ENCODE measurements at regions not wholly inside any gene's neighbourhood (a gene's known extent, or its start where the extent isn't known, plus 50 kb on each side); places are given as distances from the start of the nearest gene placed in this dataset.

DNA sequence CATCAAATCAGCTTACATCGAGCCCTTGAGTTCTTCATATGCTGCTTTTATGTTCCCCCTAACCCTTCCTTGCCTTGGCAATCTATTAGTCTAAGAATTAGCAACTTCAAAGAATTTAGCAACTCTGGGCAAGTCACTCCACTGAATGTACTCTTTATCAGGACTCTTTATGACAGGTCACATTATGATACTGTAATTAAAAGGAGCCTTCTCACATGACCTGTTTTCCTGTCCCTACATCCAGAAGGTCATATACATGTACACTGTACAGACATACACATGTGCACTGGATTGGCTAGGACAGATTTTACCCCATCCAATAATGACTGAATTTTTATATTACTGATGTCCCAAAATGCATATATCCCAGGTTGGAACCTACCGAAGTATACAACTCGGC lies 463.1 kb downstream of the SHQ1 start:
- no peak for DNase-seq

DNA sequence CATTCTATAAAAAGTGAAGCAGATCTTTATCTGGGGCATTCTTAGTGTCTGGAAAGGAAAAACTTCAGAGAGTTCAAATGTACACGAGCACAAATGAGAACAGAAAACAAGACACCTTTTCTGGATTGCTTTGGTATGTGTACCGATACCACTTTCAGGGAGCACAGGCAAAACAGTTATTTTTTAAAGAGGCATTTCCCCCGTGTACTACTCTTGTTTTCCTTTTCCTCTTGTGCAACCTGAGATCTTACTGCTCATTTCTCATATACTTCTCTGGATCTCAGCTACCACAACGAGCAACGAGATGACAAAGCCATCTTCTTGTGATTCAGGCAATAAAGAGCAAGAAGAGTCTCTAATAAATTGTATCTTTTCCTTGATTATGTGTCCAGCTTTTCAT lies 463.6 kb downstream of the SHQ1 start:
- DNase-seq: no peak

DNA sequence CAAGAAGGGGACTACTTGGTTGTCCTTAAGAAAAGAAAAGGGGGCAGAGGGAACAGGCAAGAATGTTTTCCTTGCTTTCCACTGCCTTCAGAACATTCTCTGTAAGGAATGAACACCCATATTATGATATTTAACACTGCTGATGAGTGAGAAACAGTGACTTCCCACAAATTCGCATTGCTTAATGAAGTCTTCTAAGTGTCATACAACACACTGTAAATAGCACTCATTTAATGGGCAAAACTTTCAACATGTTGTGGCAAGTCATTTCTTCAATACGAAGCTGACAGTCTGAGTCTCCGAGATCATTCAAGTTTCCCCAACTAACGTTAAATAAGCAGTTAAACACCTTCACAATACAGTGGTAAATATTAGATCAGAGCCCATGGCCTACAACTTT lies 464.4 kb downstream of the SHQ1 start:
- no peak for DNase-seq

- no peak for DNase-seq
These were observed 465.0 kb downstream of the SHQ1 start for GRCh38 chr3:72383230-72383629.

DNA sequence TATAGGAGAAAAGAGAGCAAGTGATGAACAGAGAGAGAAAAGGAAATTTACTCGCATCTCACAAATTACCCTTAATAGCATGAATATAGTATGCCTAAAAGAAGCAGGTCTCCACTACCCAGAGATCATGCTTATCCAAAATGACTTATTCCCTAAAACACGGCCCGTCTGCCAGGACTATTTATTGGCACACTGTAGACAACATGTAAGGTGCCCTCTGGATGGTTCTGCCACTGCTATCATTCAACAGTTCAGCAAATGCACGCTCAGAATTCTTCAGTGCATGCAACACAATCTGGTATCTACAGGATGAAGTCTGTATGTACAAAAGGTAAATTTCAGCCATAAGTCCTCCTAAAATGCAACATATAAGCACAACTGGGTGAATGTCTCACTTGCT lies 465.8 kb downstream of the SHQ1 start:
- DNase-seq: no peak

DNA sequence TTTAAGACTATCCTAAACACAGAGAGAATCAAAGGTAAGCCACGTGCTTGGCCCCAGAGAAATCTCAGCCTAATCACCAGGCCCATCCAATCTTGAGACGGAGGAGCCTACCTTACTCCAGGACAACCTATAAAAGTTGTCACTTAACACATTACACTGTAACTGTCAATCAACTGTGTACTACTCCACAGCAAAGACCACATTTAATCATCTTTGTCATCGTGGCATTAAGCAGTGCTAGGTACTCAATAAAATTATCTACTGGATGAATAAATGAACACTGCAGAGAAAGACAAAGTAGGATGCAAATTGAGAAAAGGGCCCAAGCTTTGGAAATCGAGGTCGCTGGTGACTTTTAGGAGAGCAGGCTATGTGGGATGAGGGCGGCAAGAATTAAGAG lies 466.7 kb downstream of the SHQ1 start:
- no peak for DNase-seq

GRCh38 chr3:72380711-72381493 lies 467.3 kb downstream of the SHQ1 start:
- no peak for DNase-seq

DNA sequence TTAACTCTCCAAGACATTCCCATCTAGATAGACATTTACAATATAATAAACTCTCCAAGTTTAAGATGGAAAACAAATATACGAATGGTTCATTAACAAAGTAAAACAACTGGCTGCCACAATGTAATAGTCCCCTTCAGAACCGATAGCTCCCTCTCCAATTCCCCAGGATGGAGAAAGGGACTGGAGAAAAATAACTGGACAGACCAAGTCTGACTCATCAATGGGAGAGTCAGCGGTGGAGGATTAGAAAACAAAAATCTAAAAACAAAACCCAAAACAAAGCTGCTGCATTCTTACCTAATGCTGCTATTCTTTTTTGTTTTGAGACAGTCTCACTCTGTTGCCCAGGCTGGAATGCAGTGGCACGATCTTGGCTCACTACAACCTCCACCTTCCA lies 468.1 kb downstream of the SHQ1 start:
- no peak for DNase-seq

GRCh38 chr3:72379500-72380187 lies 468.6 kb downstream of the SHQ1 start:
- DNase-seq: no peak

DNA sequence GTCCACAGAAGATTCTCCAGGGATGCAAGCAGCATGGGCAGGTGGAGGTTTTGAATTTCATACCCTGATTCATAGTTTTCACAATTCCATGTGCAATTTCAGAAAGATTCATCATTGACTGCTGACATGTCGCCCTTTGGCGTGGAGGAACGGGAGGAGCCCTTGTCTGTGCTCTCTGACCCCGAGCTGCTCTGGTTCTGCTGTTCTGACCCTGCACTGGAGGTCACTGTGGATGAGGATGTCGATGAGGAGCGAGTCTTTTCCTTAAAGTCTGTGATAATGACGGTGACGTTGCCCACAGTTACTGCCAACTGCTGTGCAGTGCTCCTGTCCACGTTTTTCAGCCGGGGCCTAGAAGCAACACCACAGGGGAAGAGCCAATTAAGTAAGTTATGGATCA lies 470.0 kb downstream of the SHQ1 start:
- DNase-seq: no peak

DNA sequence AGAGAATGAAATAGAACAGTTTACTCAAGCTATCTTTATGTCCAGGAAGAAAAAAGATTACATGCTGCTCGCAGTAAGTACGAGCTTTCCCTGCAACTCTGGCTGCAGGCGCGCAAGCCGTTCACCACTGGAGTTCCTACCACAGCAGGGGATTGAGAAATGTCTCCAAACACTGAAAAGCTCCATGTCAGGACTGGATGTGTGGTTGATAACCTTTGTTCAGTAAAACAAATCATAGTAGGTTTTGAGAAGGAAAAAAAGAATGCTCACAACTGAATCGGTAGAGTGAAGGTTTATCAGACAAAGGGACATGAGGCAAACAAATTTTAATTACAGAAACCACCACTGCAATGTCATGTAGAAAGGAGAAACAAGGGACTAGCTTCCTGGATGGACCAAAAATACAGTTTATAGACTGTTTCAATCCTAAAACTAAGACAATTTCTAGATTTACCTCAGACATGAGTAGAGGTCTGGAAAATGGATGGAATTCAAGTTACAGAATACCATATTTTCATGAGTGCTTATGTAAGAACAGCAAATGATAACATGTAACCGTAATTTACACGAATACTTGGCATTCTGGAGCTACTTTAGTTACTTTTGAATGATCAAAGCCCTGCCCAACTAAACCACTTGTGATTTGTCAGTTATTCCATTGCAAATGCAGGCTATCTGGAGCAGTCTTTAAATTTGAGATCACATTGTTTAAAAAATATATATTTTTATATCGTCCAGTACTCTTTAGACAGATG lies 471.1 kb downstream of the SHQ1 start:
- no peak for DNase-seq

- DNase-seq: no peak
These were observed 472.8 kb downstream of the SHQ1 start for GRCh38 chr3:72375237-72376076.

- no peak for DNase-seq
These were observed 475.1 kb downstream of the SHQ1 start for GRCh38 chr3:72373139-72373538.

- DNase-seq: no peak
These were observed 476.1 kb downstream of the SHQ1 start for GRCh38 chr3:72372161-72372560.

GRCh38 chr3:72371431-72371830 lies 476.8 kb downstream of the SHQ1 start:
- no peak for DNase-seq

GRCh38 chr3:72370947-72371346 lies 477.3 kb downstream of the SHQ1 start:
- DNase-seq: no peak

DNA sequence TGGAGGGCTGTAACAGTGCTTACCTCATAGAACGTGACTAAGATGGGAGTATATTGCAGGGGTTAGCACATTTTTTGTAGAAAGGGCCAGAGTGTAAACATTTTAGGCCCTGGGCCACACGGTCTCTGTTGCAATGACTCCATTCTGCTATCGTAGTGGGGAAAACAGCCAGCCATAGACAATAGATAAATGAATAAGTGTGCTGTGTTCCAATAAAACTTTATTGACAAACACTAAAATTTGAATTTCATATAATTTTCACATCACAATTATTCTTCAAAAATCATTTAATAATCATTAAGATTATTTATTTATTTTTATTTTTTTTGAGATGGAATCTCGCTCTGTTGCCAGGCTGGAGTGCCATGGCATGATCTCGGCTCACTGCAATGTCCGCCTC lies 478.6 kb downstream of the SHQ1 start:
- DNase-seq: no peak

DNA sequence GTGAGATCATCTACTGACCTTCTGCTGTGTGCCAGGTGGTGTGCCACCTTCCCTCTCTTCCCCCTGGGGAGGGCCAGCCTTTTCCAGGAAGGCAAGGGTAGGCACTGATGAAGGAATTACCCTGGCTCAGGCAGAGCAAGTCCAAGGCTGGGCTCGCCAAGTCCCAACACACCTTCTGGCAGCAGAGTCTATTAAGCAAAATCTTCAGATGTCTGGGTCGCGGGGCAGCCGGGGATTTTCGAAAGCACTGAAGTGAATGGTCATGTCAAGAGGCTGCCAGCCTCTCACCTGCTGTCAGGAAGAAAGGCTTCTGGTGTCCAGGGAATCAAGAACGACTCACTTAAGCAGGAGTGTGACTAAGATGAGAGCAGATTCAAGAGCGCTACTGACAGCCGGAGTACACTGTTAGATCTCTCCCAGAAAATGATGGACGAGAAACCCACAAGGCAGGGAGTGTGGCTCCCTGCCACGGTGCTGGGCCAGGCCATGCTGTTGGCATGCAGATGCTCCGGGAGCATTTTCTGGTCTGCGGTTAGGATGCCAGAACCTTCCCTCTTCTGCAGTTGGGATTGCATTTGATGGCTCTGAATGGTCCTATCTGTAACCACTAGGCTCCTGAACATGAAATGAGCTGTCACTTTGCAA lies 479.8 kb downstream of the SHQ1 start:
- DNase-seq: no peak

- DNase-seq: no peak
These were observed 486.3 kb downstream of the SHQ1 start for GRCh38 chr3:72361990-72362389.

DNA sequence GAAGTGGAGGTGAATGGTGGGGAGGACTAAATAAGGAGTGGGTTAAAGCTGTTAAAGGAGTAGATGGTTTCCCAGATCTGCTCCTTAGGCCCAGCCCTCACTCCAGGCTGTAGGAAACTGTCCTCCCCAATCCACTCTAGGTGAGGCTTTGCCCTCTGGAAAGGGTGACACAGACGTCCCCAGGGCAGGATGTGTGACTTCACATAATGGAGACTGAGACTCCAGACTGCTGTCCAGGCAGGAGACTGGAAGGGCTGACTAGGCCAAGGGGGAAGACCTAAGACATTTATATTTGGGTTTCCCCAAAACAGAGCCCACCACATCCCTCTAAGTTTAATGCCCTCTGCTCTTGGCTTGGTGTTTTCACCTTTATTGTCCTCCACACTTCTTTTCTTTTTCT lies 488.5 kb downstream of the SHQ1 start:
- DNase-seq: no peak

GRCh38 chr3:72355168-72355567 lies 493.1 kb downstream of the SHQ1 start:
- DNase-seq: no peak

GRCh38 chr3:72354486-72354885 lies 493.8 kb downstream of the SHQ1 start:
- DNase-seq: no peak

All from NCI-H146 (cell line).